Kidney (tissue), 13 donors: ENCODE measurements at regions not wholly inside any gene's neighbourhood (a gene's known extent, or its start where the extent isn't known, plus 50 kb on each side); places are given as distances from the start of the nearest gene placed in this dataset.
A peak's percentile ranks its signal among the peaks of the same experiment; 100 is the strongest.

Experiments used
- DNase-seq, 5 donors: peaks; one replicate each; pipeline ENCODE4 v3.0.0-alpha.2; 2013 to 2020
- FAIRE-seq: peaks from 2 replicates; lab custom pipeline; 2012; peaks lifted over from hg19 to GRCh38; lab: Jason Lieb, UNC
- H3K27ac ChIP-seq, 2 donors: one replicate each; pipeline ENCODE4 v1.7.0; 2013; ENCODE audit warnings: low read depth in 2 of 2, low read length in 2 of 2, inconsistent platforms in 1 of 2
- H3K27me3 ChIP-seq: one replicate; pipeline ENCODE4 v1.7.1; 2013; ENCODE audit warnings: low read length, inconsistent platforms; ENCODE audit not compliant: control insufficient read depth, insufficient read depth
- H3K36me3 ChIP-seq, 3 donors: one replicate each; pipeline versions ENCODE4 v1.7.0 to v1.7.1; 2013; ENCODE audit warnings: low read length in 3 of 3, control low read depth in 1 of 3, inconsistent platforms in 1 of 3; ENCODE audit not compliant: insufficient read depth in 3 of 3, control insufficient read depth in 2 of 3
- H3K4me1 ChIP-seq, 3 donors: one replicate each; pipeline versions ENCODE4 v1.7.0 to v1.7.1; 2013; ENCODE audit warnings: low read length in 3 of 3, inconsistent platforms in 1 of 3, low read depth in 1 of 3; ENCODE audit not compliant: control insufficient read depth in 2 of 3, insufficient read depth in 2 of 3
- H3K4me3 ChIP-seq, 3 donors: one replicate each; pipeline versions ENCODE4 v1.7.0 to v1.8.1; 2013; ENCODE audit warnings: low read length in 3 of 3, control low read depth in 1 of 3, inconsistent platforms in 1 of 3
- H3K9ac ChIP-seq, 3 donors: one replicate each; pipeline versions ENCODE4 v1.7.0 to v1.7.1; 2013; ENCODE audit warnings: low read length in 3 of 3, control low read depth in 1 of 3, inconsistent platforms in 1 of 3
- H3K9me3 ChIP-seq, 3 donors: one replicate each; pipeline versions ENCODE4 v1.7.0 to v1.7.1; 2013; ENCODE audit warnings: low read length in 3 of 3, control low read depth in 1 of 3, inconsistent platforms in 1 of 3; ENCODE audit not compliant: control insufficient read depth in 2 of 3, insufficient read depth in 1 of 3
- CTCF ChIP-seq: IDR thresholded peaks from 3 replicates; pipeline ENCODE4 v1.5.1; 2012; ENCODE audit warnings: mild to moderate bottlenecking, moderate library complexity, borderline replicate concordance; ENCODE audit not compliant: insufficient read depth; ENCODE audit errors: extremely low read depth
- intact Hi-C: fragments of 100-400 bp; cut with DNase I; formaldehyde crosslinking; loops from one replicate; pipeline ENCODE4 v1.11.1; 2022
- donor health status: control.
- donor health status: control.
- donor health status: control.
- donor health status: control.
- donor health status: control.
- donor health status: DM: yes; HTN: yes; CAD: no.
- donor health status: Normal renal cell carcinoma (clear cell type).

DNA sequence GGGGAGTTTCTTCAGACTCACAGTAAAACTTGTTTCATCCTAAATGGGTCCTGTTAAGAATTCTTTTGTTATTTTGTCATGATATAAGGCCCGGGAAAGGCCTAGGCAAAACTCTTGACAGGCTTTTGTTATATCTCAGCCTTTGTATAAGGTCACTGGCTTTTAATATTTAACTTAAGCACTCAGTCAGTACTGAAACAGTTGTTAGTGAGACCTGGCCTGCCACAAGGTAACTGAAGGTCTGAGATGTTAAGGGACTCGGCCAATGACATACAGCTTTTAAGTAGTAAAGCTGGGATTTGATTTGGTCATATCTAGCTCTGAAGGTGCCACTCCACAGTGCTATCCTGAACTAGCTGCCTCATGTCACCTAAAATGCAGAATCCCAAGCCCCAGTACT, 57.2 kb upstream of the STEAP4 start:
- H3K4me3 ChIP-seq: no peak overlapping the region
- no peaks in the 10 kb centered on the region for H3K4me1 ChIP-seq
- intact Hi-C loops: no loop called here
- DNase-seq (no peak), FAIRE-seq (no peak)
- H3K9me3 ChIP-seq: no peaks in the 10 kb centered on the region
- no peaks in the 10 kb centered on the region for H3K27me3 ChIP-seq
- H3K27ac ChIP-seq: no peak overlapping the region
- no peak for TF ChIP-seq CTCF
- H3K36me3 ChIP-seq: no peaks in the 10 kb centered on the region
- no peak overlapping the region for H3K9ac ChIP-seq

DNA sequence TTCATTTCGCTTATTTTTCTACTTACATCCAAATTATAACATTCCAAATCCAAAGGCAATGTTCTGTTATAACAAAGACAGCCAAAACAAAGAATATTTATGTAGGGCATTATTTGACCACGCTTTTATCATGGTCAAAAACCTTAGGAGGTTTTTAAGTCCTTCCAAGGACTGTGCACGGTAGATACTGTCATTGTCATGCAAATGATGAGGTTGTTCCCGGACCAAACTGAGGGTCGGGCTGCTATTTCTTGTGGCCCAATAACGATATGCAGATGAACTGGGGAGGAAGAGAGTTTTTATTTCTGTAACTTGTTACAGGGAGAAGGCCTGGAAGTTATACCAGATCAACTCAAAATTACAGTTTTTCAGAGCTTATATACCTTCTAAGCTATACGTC, 56.6 kb upstream of the STEAP4 start:
- H3K9me3 ChIP-seq: no peaks in the 10 kb centered on the region

DNA sequence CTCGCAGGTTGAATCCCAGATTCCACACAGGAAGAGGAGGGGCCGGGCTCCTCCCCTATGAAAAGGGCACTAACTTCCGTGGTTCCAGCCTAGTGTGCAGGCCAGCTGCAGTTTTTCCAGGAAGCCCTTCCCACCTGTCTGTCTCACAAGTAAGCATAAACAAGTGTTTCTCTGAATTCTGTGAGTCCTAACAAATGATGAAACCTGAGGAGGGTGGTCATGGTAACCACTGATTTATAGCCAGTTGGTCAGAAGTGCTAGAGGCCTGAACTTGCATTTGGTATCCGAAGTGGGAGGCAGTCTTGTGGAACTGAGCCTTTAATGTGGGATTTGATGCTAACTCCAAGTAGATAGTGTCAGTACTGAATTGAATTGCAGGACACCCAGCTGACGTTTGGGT, 54.7 kb upstream of the STEAP4 start:
- DNase-seq (peak in 4 of 5 donors; percentile 71 to 97 (median 92)), FAIRE-seq (no peak)
- no peaks in the 10 kb centered on the region for H3K9me3 ChIP-seq
- no peak for TF ChIP-seq CTCF
- H3K4me1 ChIP-seq: no peaks in the 10 kb centered on the region
- H3K9ac ChIP-seq: no peak overlapping the region
- intact Hi-C loops: no loop called here
- H3K27me3 ChIP-seq: no peaks in the 10 kb centered on the region
- no peak overlapping the region for H3K27ac ChIP-seq
- H3K4me3 ChIP-seq: no peak overlapping the region
- no peaks in the 10 kb centered on the region for H3K36me3 ChIP-seq

More for the DNA sequence above, 56.6 kb upstream of the STEAP4 start:
- intact Hi-C loops: no loop called here
- Histone ChIP-seq H3K36me3 (no peaks in the 10 kb centered on the region), H3K9ac (no peak overlapping the region), H3K27ac (no peak overlapping the region), H3K4me1 (no peaks in the 10 kb centered on the region), H3K27me3 (no peaks in the 10 kb centered on the region), H3K4me3 (no peak overlapping the region)
- DNase-seq (no peak), FAIRE-seq (no peak)
- no peak for TF ChIP-seq CTCF

DNA sequence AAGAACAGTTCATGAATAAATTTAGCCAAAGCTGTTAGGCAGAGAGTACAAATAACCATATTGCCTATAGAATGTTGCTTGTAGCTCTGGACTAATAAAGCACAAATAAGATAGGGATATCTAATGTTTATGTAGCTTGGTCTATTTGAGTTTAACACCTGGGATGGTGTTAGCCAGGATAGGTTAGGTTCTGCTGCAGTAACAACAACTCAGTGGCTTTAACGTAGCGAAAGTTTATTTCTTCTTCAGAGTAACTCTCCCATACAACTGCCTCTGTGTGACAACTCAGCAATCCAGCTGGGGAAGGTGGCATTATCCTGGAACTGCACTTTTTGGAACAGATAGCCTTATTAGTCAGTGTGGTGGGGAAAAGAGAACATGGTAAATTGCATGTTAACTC, 52.2 kb upstream of the STEAP4 start:
- Histone ChIP-seq H3K4me3 (no peak overlapping the region), H3K36me3 (no peaks in the 10 kb centered on the region), H3K9ac (no peak overlapping the region), H3K27ac (no peak overlapping the region), H3K9me3 (no peaks in the 10 kb centered on the region), H3K27me3 (no peaks in the 10 kb centered on the region), H3K4me1 (no peaks in the 10 kb centered on the region)
- DNase-seq: no peak
- no peak for TF ChIP-seq CTCF
- intact Hi-C loops: loop anchor here (10.0 kb wide), 1 partner anchor 114 kb away; no protein-coding TSS in a partner anchor
- no peak for FAIRE-seq
